Kidney epithelial cell (primary cell): ENCODE measurements at regions not wholly inside any gene's neighbourhood (a gene's known extent, or its start where the extent isn't known, plus 50 kb on each side); places are given as distances from the start of the nearest gene placed in this dataset.

Source experiments
- DNase-seq: peaks from one replicate; pipeline ENCODE4 v3.0.0-alpha.2; 2010; ENCODE audit warnings: low read depth
- H3K27me3 ChIP-seq: 2 replicates; pipeline ENCODE4 v1.6.0; 2011; ENCODE audit warnings: low read length; ENCODE audit not compliant: control insufficient read depth, insufficient read depth
- H3K36me3 ChIP-seq: 2 replicates; pipeline ENCODE4 v1.5.1; 2011; ENCODE audit warnings: low read length; ENCODE audit not compliant: control insufficient read depth, insufficient read depth
- H3K4me3 ChIP-seq: 2 replicates; pipeline ENCODE4 v1.5.1; 2011; ENCODE audit warnings: low read depth, mild to moderate bottlenecking, control low read depth, low read length
- CTCF ChIP-seq: IDR thresholded peaks from 2 replicates; pipeline ENCODE4 v1.5.1; 2011; ENCODE audit warnings: mild to moderate bottlenecking, moderate library complexity, low read length, control low read depth, inconsistent platforms; ENCODE audit not compliant: insufficient read depth, poor library complexity, severe bottlenecking

- DNase-seq = no peak
- TF ChIP-seq CTCF = no peak
- H3K36me3 ChIP-seq = no peaks in the 10 kb centered on the region
- H3K4me3 ChIP-seq = no peak overlapping the region
- no peaks in the 10 kb centered on the region for H3K27me3 ChIP-seq
Measured at GRCh38 chr20:60486315-60486714, 528.1 kb downstream of the CDH26 start.

GRCh38 chr20:60486937-60487336 lies 528.7 kb downstream of the CDH26 start:
- Histone ChIP-seq H3K36me3 (no peaks in the 10 kb centered on the region), H3K27me3 (no peaks in the 10 kb centered on the region), H3K4me3 (no peak overlapping the region)
- no peak for TF ChIP-seq CTCF
- DNase-seq = no peak

GRCh38 chr20:60490217-60491050 lies 532.2 kb downstream of the CDH26 start:
- Histone ChIP-seq H3K4me3 (no peak overlapping the region), H3K36me3 (no peaks in the 10 kb centered on the region), H3K27me3 (no peaks in the 10 kb centered on the region)
- TF ChIP-seq CTCF = no peak
- no peak for DNase-seq

- no peaks in the 10 kb centered on the region for H3K27me3 ChIP-seq
- DNase-seq = no peak
- no peak for TF ChIP-seq CTCF
- H3K4me3 ChIP-seq = no peak overlapping the region
- no peaks in the 10 kb centered on the region for H3K36me3 ChIP-seq
Measured at GRCh38 chr20:60491051-60491581, 532.9 kb downstream of the CDH26 start.

- Histone ChIP-seq H3K4me3 (no peak overlapping the region), H3K36me3 (no peaks in the 10 kb centered on the region), H3K27me3 (no peaks in the 10 kb centered on the region)
- TF ChIP-seq CTCF = no peak
- no peak for DNase-seq
Measured at GRCh38 chr20:60494476-60494875, 536.3 kb downstream of the CDH26 start.
